ENCODE measurements at regions not wholly inside any gene's neighbourhood (a gene's known extent, or its start where the extent isn't known, plus 50 kb on each side); places are given as distances from the start of the nearest gene placed in this dataset.
A peak's percentile ranks its signal among the peaks of the same experiment; 100 is the strongest.
"Not testable (repeated sequence)": the region's sequence is repeated elsewhere in the genome, so short reads cannot be mapped to it uniquely, and the experiment has no call there.

- no peak for DNase-seq (ENCODE audit: low spot score)
Observed at GRCh38 chr10:11691319-11691755, 50.8 kb upstream of the ECHDC3 start.

- peak; percentile 67 for DNase-seq (ENCODE audit: low spot score)
Observed at GRCh38 chr10:11689945-11690736, 52.0 kb upstream of the ECHDC3 start.

- not testable (repeated sequence) for DNase-seq (ENCODE audit: low spot score)
Observed at GRCh38 chr10:11688448-11688795, 53.8 kb upstream of the ECHDC3 start.

GRCh38 chr10:11687779-11688447, 54.3 kb upstream of the ECHDC3 start:
- DNase-seq (ENCODE audit: low spot score) = peak; percentile 38

- DNase-seq (ENCODE audit: low spot score) = no peak
Observed at GRCh38 chr10:11687357-11687771, 54.8 kb upstream of the ECHDC3 start.

- DNase-seq (ENCODE audit: low spot score) = peak; percentile 82
Observed at GRCh38 chr10:11685787-11686218, 56.4 kb upstream of the ECHDC3 start.

DNA sequence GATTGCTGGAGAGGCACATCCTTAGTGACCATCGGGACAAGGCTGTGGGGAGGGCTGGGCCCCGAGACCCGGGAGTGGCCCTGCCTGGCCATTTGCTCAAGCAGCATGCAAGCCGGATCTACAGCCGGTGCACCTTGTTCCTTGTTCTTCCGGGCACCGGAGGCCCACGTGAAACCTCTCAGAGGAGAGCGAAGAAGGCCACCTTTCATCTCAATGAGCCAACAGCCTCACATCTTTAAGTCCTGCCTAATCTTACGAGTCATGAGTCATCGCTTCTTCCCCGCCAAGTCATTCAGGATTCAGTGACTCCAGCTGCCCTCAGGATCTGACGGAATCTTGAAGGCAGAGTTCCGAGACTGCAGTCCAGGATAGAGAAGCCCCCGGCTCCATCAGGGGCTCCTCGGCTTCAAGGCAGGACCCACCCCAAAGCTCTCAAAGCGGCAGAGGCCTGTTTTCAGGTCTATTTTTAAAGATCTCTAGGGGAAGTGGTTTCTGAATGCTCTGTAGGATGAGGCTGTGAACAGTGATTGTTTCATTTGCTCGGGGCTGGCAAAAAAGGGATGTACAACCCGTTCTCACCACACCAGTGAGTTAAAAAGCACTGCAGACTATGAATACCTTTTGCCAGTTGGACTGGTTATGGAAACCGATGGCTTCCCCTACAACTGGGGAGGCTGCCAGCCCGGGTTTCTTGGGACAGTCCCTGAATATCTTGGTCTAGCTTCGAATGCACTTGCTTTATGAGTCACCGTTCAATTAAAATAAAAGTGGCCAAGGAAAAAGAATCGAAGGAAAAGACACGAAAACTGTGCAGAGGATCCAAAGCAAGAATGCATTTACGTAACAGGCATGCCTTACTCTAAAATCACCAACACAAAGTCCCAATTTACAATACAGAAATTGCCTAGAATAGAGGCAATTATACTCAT, 57.2 kb upstream of the ECHDC3 start:
- DNase-seq (ENCODE audit: low spot score) = peak; percentile 74

DNA sequence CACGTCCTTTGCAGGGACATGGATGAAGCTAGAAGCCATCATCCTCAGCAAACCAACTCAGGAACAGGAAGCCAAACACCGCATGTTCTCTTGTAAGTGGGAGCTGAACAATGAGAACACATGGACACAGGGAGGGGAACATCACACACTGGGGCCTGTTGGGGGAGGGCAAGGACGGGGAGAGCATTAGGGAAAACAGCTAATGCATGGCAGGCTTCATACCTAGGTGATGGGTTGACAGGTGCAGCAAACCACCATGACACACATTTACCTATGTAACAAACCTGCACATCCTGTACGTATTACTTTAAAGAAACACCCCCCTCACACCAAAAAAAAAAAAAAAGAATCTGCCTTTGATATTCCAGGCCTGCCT, 57.9 kb upstream of the ECHDC3 start:
- not testable (repeated sequence) for DNase-seq (ENCODE audit: low spot score)

- DNase-seq (ENCODE audit: low spot score) = no peak
Observed at GRCh38 chr10:11683529-11684320, 58.5 kb upstream of the ECHDC3 start.

GRCh38 chr10:11682851-11683250, 59.3 kb upstream of the ECHDC3 start:
- DNase-seq (ENCODE audit: low spot score) = no peak

GRCh38 chr10:11682267-11682683, 59.9 kb upstream of the ECHDC3 start:
- DNase-seq (ENCODE audit: low spot score) = no peak

DNA sequence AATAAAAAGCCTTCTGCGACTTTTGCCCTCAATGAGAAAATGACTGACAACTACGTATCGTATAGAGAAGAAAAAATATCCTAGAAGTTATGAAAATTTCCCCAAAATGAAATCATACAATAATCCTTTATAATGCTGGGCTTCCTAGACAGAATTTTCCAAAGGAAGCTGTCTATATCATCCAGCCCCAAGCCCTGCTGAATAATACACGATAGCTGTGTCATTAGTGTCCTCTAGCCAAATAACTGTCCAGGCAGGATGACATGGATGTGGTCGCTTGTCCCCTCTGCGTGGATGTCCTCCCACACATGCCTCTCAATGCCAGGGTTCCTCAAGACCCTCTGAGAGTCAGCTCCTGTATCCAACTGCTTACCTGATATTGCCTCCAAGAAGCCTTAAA, 61.7 kb upstream of the ECHDC3 start:
- DNase-seq (ENCODE audit: low spot score) = no peak

- no peak for DNase-seq (ENCODE audit: low spot score)
Observed at GRCh38 chr10:11679946-11680345, 62.2 kb upstream of the ECHDC3 start.

- no peak for DNase-seq (ENCODE audit: low spot score)
Observed at GRCh38 chr10:11678074-11678793, 63.9 kb upstream of the ECHDC3 start.

- no peak for DNase-seq (ENCODE audit: low spot score)
Observed at GRCh38 chr10:11677480-11677879, 64.7 kb upstream of the ECHDC3 start.

GRCh38 chr10:11673346-11674280, 62.2 kb upstream of the USP6NL start:
- DNase-seq (ENCODE audit: low spot score) = no peak

DNA sequence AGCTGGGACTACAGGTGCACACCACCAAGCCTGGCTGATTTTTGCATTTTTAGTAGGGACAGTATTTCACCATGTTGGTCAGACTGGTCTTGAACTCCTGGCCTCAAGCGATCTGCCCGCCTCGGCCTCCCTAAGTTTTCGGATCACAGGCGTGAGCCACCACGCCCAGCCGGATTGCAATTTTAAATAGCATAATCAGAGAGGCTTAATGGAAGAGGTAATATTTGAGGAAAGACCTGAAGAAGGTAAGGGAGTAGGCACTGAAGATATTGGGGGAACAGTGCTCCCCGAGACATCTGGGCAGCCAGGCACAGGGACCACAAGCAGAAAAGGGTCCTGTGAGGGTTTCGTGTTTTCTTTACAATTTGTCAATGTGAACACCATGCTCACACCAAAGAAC, 61.4 kb upstream of the USP6NL start:
- no peak for DNase-seq (ENCODE audit: low spot score)

GRCh38 chr10:11670381-11670780, 58.9 kb upstream of the USP6NL start:
- DNase-seq (ENCODE audit: low spot score) = no peak

- no peak for DNase-seq (ENCODE audit: low spot score)
Observed at GRCh38 chr10:11668847-11669610, 57.6 kb upstream of the USP6NL start.

Measured in mucosa of gallbladder (tissue), 1 donor.